K562 (cell line): ENCODE measurements at regions not wholly inside any gene's neighbourhood (a gene's known extent, or its start where the extent isn't known, plus 50 kb on each side); places are given as distances from the start of the nearest gene placed in this dataset.

ENCODE experiments used
- C11orf30 ChIP-seq: fragments of 450-650 bp; IDR thresholded peaks from 2 replicates; pipeline ENCODE4 v1.6.1; 2016; ENCODE audit warnings: low read depth, mild to moderate bottlenecking
- SMAD1 ChIP-seq: fragments of 150-350 bp; IDR thresholded peaks from 2 replicates; pipeline ENCODE4 v1.6.1; 2014; ENCODE audit warnings: low read length, low read depth; ENCODE audit not compliant: partially characterized antibody
- ZNF589 ChIP-seq: fragments of 200-800 bp; sonication (Bioruptor generic); IDR thresholded peaks from 2 replicates; pipeline ENCODE4 v1.6.1; 2016; ENCODE audit warnings: low read depth, missing genetic modification characterization, missing compliant biosample characterization
- TF ChIP-seq, protein P1 (sequence below), 2 experiments: fragments of 450-650 bp in 1 of 2; sonication (generic) in 1 of 2; formaldehyde crosslinking in 1 of 2; IDR thresholded peaks; 2 replicates each; pipeline versions ENCODE4 v1.7.1 to v1.9.0; 2016 to 2022; ENCODE audit warnings: inconsistent platforms in 1 of 2, mild to moderate bottlenecking in 1 of 2, missing genetic modification reagents in 1 of 2

DNA sequence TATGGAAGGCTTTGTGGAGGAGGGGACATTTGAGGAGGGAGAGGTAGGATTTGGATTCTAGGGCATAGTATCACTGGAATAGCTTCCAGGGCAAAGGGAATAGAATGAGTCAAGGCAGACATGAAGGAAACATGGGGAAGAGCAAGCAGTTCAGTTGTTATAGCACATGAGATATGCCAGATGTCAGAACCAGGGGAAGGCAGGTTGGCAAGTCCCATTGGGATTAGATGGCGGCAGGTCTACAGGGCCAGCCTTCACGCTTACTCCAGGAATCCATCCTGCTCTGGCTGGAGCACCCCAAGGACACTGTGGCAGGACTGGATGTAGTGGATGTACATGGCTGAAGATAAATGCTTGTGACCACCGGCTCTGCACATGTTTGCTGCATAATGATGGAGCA lies 120.4 kb upstream of the ST8SIA2 start (continued):
- TF ChIP-seq, protein P1, sequence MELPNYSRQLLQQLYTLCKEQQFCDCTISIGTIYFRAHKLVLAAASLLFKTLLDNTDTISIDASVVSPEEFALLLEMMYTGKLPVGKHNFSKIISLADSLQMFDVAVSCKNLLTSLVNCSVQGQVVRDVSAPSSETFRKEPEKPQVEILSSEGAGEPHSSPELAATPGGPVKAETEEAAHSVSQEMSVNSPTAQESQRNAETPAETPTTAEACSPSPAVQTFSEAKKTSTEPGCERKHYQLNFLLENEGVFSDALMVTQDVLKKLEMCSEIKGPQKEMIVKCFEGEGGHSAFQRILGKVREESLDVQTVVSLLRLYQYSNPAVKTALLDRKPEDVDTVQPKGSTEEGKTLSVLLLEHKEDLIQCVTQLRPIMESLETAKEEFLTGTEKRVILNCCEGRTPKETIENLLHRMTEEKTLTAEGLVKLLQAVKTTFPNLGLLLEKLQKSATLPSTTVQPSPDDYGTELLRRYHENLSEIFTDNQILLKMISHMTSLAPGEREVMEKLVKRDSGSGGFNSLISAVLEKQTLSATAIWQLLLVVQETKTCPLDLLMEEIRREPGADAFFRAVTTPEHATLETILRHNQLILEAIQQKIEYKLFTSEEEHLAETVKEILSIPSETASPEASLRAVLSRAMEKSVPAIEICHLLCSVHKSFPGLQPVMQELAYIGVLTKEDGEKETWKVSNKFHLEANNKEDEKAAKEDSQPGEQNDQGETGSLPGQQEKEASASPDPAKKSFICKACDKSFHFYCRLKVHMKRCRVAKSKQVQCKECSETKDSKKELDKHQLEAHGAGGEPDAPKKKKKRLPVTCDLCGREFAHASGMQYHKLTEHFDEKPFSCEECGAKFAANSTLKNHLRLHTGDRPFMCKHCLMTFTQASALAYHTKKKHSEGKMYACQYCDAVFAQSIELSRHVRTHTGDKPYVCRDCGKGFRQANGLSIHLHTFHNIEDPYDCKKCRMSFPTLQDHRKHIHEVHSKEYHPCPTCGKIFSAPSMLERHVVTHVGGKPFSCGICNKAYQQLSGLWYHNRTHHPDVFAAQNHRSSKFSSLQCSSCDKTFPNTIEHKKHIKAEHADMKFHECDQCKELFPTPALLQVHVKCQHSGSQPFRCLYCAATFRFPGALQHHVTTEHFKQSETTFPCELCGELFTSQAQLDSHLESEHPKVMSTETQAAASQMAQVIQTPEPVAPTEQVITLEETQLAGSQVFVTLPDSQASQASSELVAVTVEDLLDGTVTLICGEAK (IDR thresholded peaks at IDR 0.05), result no peak
- TF ChIP-seq, protein P1 (CRISPR knock-in tag; IDR thresholded peaks at IDR 0.05), result no peak
- no peak for TF ChIP-seq C11orf30
- TF ChIP-seq ZNF589, result no peak
- no peak for TF ChIP-seq SMAD1
